GM12872 (cell line): ENCODE measurements at regions not wholly inside any gene's neighbourhood (a gene's known extent, or its start where the extent isn't known, plus 50 kb on each side); places are given as distances from the start of the nearest gene placed in this dataset.

Source experiments
- TF ChIP-seq, protein P1 (sequence below): IDR thresholded peaks from 3 replicates; pipeline ENCODE4 v1.5.1; 2011; ENCODE audit warnings: low read depth, mild to moderate bottlenecking, low read length, moderate library complexity; ENCODE audit not compliant: insufficient read depth

DNA sequence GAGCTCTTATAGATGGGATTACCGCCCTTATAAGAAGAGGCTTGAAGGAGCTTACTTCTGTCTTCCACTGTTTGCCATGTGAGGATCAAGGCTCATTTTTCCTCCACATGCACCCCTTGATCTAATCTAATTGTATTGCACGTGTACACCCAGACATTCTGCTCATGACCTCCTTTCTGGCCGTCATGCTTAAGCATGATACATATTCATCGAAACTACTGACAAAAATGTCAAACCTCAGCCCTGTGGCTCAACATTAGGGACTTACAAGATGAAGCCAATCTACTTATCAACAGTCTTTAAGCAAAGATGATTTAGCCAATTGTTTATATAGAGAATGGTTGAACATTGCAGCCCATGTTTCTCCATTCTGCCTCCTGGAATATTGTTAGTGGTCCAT is 127.6 kb downstream of the XCL2 start:
- TF ChIP-seq, protein P1, sequence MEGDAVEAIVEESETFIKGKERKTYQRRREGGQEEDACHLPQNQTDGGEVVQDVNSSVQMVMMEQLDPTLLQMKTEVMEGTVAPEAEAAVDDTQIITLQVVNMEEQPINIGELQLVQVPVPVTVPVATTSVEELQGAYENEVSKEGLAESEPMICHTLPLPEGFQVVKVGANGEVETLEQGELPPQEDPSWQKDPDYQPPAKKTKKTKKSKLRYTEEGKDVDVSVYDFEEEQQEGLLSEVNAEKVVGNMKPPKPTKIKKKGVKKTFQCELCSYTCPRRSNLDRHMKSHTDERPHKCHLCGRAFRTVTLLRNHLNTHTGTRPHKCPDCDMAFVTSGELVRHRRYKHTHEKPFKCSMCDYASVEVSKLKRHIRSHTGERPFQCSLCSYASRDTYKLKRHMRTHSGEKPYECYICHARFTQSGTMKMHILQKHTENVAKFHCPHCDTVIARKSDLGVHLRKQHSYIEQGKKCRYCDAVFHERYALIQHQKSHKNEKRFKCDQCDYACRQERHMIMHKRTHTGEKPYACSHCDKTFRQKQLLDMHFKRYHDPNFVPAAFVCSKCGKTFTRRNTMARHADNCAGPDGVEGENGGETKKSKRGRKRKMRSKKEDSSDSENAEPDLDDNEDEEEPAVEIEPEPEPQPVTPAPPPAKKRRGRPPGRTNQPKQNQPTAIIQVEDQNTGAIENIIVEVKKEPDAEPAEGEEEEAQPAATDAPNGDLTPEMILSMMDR = no peak

DNA sequence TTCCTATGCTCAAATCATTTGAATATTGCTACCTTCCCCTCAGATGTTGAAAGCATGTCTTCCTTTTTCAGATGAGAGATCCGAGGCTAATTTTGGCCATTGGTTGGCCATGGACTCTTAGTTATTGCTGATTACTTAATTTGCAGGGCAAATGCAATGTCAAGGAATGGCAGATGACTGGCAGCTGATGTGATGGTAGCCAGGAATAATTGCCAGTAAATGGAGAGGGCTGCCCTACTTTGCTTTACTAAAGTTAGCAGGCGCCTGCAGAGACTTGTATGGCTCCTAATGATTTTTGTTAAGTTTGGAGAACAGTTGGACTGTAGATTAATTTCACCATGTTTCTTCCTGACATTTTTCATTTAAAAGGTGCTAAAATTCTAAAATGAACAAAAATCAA is 128.9 kb downstream of the XCL2 start:
- TF ChIP-seq, protein P1 = no peak

DNA sequence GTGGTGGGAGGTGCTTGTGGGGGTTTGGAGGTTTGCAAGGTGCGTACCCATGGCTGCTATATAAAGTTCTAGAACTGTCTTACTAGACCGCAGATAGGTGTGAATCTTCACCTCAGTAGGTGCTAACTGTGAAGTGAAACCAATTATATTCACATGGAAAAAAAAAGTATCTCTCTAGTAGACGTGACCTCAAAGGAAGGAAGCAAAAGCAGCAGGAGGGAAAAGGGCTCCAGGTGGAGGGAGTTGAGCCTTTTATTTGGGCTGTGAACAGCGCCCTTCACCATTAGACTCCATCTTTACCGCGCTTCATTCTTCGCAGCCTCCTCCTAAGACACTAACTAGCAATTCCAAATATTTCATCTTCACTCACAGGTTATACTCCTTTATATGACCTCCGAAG is 129.8 kb downstream of the TBX19 start:
- TF ChIP-seq, protein P1 = no peak

DNA sequence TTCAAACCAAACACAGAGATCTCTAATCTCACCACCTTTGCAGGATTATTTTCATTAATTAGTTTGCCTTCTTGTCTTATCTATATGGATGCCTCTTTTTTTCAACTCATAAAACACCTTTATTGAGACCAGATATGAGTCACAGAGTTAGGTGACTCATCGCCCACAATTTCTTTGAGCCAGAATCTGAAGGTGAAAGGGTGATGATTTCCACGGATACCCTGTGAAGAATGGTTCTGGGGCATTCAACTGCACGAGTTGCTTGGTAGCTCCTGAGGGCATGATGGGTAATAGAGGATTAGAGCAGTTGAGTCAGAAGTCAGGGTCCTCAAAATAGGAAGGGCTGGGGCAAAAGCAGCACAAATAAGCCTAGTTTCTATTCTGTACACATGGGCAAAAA is 128.2 kb downstream of the TBX19 start:
- TF ChIP-seq, protein P1 = no peak

DNA sequence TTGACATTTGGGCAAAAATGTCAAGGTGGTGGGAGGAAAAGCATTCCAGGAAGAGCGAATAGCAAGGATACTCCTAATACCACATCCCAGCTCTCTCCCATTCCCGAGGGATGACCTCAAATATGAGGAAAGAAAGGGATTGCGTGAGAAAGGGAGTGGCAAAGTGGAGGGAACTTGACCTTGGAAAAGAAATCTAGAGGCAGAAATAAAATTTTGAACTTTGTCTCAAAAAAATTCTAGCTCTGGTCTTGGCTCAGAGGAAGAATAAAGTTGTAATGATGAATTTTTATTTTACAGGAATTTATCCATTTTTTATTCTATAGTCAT is 127.8 kb downstream of the TBX19 start:
- TF ChIP-seq, protein P1 = no peak

DNA sequence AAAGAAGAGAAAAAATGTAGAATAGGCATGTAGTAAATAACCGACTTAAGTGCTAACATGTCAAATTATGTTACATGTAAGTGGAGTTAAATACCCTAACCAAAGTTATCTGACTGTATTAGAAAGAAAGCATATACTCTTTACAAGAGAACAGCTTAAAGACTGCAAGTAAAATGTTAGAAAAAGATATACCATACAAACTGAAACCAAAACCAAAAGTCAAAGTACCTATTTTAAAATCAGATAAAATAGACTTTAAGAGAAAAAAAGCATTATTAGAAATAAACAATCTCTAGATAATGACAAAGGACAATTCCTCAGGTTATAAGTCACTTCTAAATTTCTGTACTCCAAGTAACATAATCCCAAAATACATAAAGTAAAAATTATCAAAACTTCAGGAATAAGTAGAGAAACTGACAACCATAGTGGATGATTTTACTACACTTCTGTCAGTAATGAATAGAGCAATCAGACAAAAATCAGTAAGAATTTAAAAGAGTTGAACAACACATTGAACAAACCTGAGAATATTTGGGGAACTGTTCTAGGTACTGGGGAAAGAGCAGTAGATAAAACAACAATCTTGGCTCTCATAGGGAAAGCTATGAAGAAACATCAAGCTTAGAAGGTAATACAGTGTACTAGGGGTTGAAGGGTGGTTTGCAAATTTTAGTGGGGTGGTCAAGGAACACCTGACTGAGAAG is 127.3 kb downstream of the TBX19 start:
- TF ChIP-seq, protein P1 = no peak

DNA sequence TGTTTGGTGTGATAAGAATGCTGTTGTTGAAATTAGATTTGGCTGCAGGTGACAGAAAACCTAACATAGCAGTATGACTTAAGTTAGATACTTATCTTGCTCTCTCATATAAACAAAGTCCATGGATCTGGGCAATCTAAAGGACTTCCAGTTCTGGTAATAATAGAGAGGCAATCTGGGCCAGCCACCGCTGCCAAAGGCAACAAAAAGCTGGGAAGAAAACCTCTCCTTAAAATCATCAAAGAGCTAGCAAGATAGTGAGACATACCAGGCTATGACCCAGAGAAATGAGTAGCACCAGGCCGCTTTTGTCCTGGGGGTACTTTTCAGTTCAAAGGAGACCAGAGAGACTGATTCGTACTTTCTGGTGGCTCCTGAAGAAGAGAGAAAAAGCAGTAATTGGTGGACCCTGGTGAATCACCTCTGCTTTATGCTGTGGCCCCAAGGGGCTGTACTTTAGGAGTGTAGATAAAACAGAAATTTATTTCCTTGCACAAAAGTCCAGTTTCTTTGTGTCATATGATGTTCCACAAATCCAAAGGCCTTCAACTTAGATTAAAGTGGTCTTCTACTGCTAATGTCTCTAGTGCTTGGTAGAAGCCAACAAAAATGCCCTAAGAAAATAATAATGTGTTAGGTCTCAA is 125.4 kb downstream of the TBX19 start:
- TF ChIP-seq, protein P1 = no peak
